ENCODE measurements at regions not wholly inside any gene's neighbourhood (a gene's known extent, or its start where the extent isn't known, plus 50 kb on each side); places are given as distances from the start of the nearest gene placed in this dataset.

- no peak overlapping the region for H3K4me3 Mint-ChIP-seq
- no peaks in the 10 kb centered on the region for H4K20me1 ChIP-seq (ENCODE audit: insufficient read depth, low read length)
- H2AFZ ChIP-seq (ENCODE audit: insufficient read depth, low read depth, low read length, poor library complexity, severe bottlenecking), result no peak overlapping the region
- TF ChIP-seq, protein P1, sequence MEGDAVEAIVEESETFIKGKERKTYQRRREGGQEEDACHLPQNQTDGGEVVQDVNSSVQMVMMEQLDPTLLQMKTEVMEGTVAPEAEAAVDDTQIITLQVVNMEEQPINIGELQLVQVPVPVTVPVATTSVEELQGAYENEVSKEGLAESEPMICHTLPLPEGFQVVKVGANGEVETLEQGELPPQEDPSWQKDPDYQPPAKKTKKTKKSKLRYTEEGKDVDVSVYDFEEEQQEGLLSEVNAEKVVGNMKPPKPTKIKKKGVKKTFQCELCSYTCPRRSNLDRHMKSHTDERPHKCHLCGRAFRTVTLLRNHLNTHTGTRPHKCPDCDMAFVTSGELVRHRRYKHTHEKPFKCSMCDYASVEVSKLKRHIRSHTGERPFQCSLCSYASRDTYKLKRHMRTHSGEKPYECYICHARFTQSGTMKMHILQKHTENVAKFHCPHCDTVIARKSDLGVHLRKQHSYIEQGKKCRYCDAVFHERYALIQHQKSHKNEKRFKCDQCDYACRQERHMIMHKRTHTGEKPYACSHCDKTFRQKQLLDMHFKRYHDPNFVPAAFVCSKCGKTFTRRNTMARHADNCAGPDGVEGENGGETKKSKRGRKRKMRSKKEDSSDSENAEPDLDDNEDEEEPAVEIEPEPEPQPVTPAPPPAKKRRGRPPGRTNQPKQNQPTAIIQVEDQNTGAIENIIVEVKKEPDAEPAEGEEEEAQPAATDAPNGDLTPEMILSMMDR (IDR thresholded peaks at IDR 0.05), result no peak
- H3K4me2 ChIP-seq (replicated peaks; ENCODE audit: extremely low read depth, low read length, poor library complexity, severe bottlenecking), result peak overlapping the region; percentile 19
- H3K4me1 ChIP-seq (ENCODE audit: control insufficient read depth in 1 of 2, insufficient read depth in 2 of 2, low read length in 2 of 2), result peaks cover 34 to 38% of the 10 kb centered on the region in 2 donors
- no peak overlapping the region for H3K9ac ChIP-seq (ENCODE audit: insufficient read depth, low read length, poor library complexity, severe bottlenecking)
- H3K27ac ChIP-seq (ENCODE audit: low read depth in 1 of 2, low read length in 2 of 2), result peak overlapping the region; percentile 11 to 72
- peak overlapping the region in 1 of 3 experiments; percentile 32 for H3K4me3 ChIP-seq (replicated peaks in 1 of 3; ENCODE audit: low read depth in 2 of 3, low read length in 3 of 3)
- peaks cover 5 to 13% of the 10 kb centered on the region in 2 donors for H3K36me3 Mint-ChIP-seq
- WGBS (ENCODE audit: insufficient coverage), result 0% methylated on average over 1 of the region's 5 CpGs
- peak; percentile 64 to 86 (median 81) for DNase-seq
- H3K9me3 Mint-ChIP-seq, result peaks cover 3 to 13% (median 6%) of the 10 kb centered on the region in 7 donors
- peaks cover 33% of the 10 kb centered on the region for H3K4me1 Mint-ChIP-seq
- H3K36me3 ChIP-seq (replicated peaks in 1 of 2; ENCODE audit: control insufficient read depth in 1 of 2, insufficient read depth in 2 of 2, low read length in 2 of 2), result no peaks in the 10 kb centered on the region
- no peaks in the 10 kb centered on the region for H3K79me2 ChIP-seq (ENCODE audit: insufficient read depth, low read length)
- H3K27me3 Mint-ChIP-seq (ENCODE audit: low read depth in 3 of 3), result peaks cover 0 to 2% (median 0%) of the 10 kb centered on the region in 3 donors
- H3K9me3 ChIP-seq (replicated peaks in 1 of 2; ENCODE audit: control insufficient read depth in 1 of 2, insufficient read depth in 1 of 2, low read length in 2 of 2), result peaks cover 0 to 4% of the 10 kb centered on the region in 2 donors
- H3K27ac Mint-ChIP-seq, result peak overlapping the region; percentile 89 to 97 (median 93)
- intact Hi-C loops (cut with micrococcal nuclease), result no loop called here
- H3K27me3 ChIP-seq (ENCODE audit: control insufficient read depth in 2 of 2, insufficient read depth in 2 of 2, low read length in 2 of 2), result no peaks in the 10 kb centered on the region
Measured at GRCh38 chr11:35058669-35059434, 80.1 kb upstream of the CD44 start.

DNA sequence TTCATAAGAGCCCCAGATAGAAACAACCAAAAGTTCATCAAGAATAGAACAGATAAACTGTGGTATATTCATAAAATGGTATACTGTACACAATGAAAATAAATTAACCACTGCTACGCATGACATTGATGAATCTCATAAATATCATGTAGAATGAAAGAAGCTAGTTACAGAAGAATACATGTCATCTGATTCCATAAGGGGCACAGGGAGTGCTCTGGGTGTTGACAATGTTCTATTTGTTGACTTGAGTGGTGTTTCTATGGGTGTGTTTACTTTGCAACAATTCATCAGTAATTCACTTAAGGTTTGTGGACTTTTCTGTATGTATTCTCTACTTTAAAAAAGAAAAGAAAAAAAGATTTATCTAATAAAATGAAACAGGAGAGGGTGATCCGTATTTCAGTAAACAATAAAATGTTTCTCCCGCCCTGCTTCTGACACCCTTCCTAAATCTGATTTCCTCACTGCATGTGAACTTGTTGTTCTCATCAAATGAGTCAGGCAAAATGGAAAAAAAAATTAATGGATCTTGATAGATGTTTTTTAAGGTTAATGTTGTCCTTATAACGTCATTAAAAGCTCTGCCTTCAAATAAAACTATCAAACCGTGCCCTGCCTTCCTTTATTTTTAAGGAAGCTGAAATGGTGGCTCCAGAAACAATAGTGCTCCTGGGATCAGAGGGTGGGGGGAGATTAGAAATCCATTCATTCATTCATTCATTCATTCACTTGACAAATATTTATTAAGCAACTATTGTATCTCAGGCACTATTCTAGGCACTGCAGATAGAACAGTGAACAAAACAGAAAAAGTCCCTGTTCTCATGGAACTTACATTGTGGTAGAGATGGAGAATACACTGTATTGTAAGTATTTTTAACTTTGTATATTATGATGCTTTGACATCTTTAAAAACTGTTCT, 77.2 kb upstream of the CD44 start:
- Mint-ChIP-seq H3K4me3 (no peak overlapping the region), H3K36me3 (peaks cover 2 to 6% of the 10 kb centered on the region in 2 donors), H3K9me3 (peaks cover 0 to 10% (median 6%) of the 10 kb centered on the region in 7 donors), H3K27ac (peak overlapping the region in 2 of 7 donors; percentile 16 to 49), H3K27me3 (ENCODE audit: low read depth in 3 of 3) (peaks cover 0 to 2% (median 0%) of the 10 kb centered on the region in 3 donors), H3K4me1 (peaks cover 44% of the 10 kb centered on the region)
- H3K4me3 ChIP-seq (replicated peaks in 1 of 3; ENCODE audit: low read depth in 2 of 3, low read length in 3 of 3), result no peak overlapping the region
- no peaks in the 10 kb centered on the region for H3K79me2 ChIP-seq (ENCODE audit: insufficient read depth, low read length)
- no peaks in the 10 kb centered on the region for H3K9me3 ChIP-seq (replicated peaks in 1 of 2; ENCODE audit: control insufficient read depth in 1 of 2, insufficient read depth in 1 of 2, low read length in 2 of 2)
- H2AFZ ChIP-seq (ENCODE audit: insufficient read depth, low read depth, low read length, poor library complexity, severe bottlenecking), result no peak overlapping the region
- no peaks in the 10 kb centered on the region for H3K27me3 ChIP-seq (ENCODE audit: control insufficient read depth in 2 of 2, insufficient read depth in 2 of 2, low read length in 2 of 2)
- no peak overlapping the region for H3K4me2 ChIP-seq (replicated peaks; ENCODE audit: extremely low read depth, low read length, poor library complexity, severe bottlenecking)
- no peaks in the 10 kb centered on the region for H3K36me3 ChIP-seq (replicated peaks in 1 of 2; ENCODE audit: control insufficient read depth in 1 of 2, insufficient read depth in 2 of 2, low read length in 2 of 2)
- TF ChIP-seq, protein P1 (IDR thresholded peaks at IDR 0.05), result no peak
- H3K27ac ChIP-seq (ENCODE audit: low read depth in 1 of 2, low read length in 2 of 2), result no peak overlapping the region
- DNase-seq, result no peak
- no CpG with 5 or more reads among the region's 5 CpGs for WGBS (ENCODE audit: insufficient coverage)
- H4K20me1 ChIP-seq (ENCODE audit: insufficient read depth, low read length), result no peaks in the 10 kb centered on the region
- intact Hi-C loops (cut with micrococcal nuclease), result no loop called here
- no peak overlapping the region for H3K9ac ChIP-seq (ENCODE audit: insufficient read depth, low read length, poor library complexity, severe bottlenecking)
- peaks cover 55 to 67% of the 10 kb centered on the region in 2 donors for H3K4me1 ChIP-seq (ENCODE audit: control insufficient read depth in 1 of 2, insufficient read depth in 2 of 2, low read length in 2 of 2)

Measured in CD14-positive monocyte (primary cell).